ELF-1 (cell line): ENCODE measurements at regions not wholly inside any gene's neighbourhood (a gene's known extent, or its start where the extent isn't known, plus 50 kb on each side); places are given as distances from the start of the nearest gene placed in this dataset.
"Not testable (repeated sequence)": the region's sequence is repeated elsewhere in the genome, so short reads cannot be mapped to it uniquely, and the experiment has no call there.

ENCODE experiments used
- DNase-seq: peaks from one replicate; pipeline ENCODE4 v3.0.0-alpha.2; 2016; ENCODE audit warnings: low read depth, low spot score

GRCh38 chr10:59975918-59976317, 69.6 kb upstream of the CCDC6 start:
- not testable (repeated sequence) for DNase-seq

- peak; percentile 53 for DNase-seq
These were observed 65.6 kb upstream of the CCDC6 start for GRCh38 chr10:59971915-59972314.

- peak; percentile 10 for DNase-seq
These were observed 64.3 kb upstream of the CCDC6 start for GRCh38 chr10:59970396-59971368.

- DNase-seq = no peak
These were observed 62.3 kb upstream of the CCDC6 start for GRCh38 chr10:59968705-59969104.

- DNase-seq = peak; percentile 46
These were observed 60.7 kb upstream of the CCDC6 start for GRCh38 chr10:59967079-59967478.

GRCh38 chr10:59965899-59966650, 59.7 kb upstream of the CCDC6 start:
- no peak for DNase-seq

- no peak for DNase-seq
These were observed 56.4 kb upstream of the CCDC6 start for GRCh38 chr10:59962756-59963155.

- DNase-seq = no peak
These were observed 54.4 kb upstream of the CCDC6 start for GRCh38 chr10:59960751-59961150.

GRCh38 chr10:59959504-59960018, 53.2 kb upstream of the CCDC6 start:
- no peak for DNase-seq

- no peak for DNase-seq
These were observed 52.5 kb upstream of the CCDC6 start for GRCh38 chr10:59958882-59959281.

GRCh38 chr10:59957975-59958374, 51.6 kb upstream of the CCDC6 start:
- DNase-seq = no peak
